GM21367 (cell line): ENCODE measurements at regions not wholly inside any gene's neighbourhood (a gene's known extent, or its start where the extent isn't known, plus 50 kb on each side); places are given as distances from the start of the nearest gene placed in this dataset.

Experiments used
- ATAC-seq: cut with Tn5 transposase; IDR thresholded peaks from one replicate; pipeline ENCODE4 v1.9.1; 2021; ENCODE audit not compliant: unreplicated experiment

- ATAC-seq: no peak
Measured at GRCh38 chr5:161235569-161235968, 311.0 kb downstream of the GABRB2 start.

DNA sequence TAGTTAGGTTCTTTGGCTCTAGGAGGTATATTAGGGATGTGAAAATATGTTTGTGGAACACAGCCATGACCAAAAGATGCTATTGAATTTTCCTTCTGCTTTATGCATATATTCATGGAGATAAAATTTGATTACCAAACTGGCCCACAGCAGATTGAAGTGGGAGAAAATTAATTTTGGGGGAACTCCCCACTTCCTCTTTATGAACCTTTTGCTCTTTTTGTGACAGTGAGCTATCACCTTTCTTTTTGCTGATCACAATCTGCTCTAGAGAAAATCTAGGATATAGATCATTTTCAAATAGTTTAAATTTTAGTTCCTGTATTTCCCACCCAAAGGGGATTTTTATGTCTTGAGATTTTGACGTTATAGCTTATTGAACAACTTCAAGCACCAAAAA is 313.0 kb downstream of the GABRB2 start:
- ATAC-seq: no peak

GRCh38 chr5:161230221-161230620 is 316.3 kb downstream of the GABRB2 start:
- ATAC-seq: no peak

DNA sequence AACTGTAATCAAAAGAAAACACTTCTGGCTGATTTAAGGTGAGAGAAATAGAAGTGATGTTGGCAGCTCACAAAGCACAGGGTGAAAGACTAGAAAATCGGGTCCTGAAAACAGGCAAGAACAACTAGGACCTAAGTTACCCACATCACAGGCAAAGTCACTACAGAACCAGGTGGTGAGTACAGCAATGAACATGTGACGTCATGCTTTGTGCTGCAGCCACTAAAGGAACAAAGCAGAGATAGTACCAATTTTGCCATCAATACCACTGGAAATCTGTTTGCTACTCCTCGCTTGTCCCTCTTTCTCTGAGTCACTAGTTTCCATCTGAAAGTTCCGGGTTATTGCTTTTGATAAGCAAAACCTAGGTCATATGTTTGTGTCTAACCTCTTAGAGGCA is 326.7 kb downstream of the GABRB2 start:
- ATAC-seq: no peak

DNA sequence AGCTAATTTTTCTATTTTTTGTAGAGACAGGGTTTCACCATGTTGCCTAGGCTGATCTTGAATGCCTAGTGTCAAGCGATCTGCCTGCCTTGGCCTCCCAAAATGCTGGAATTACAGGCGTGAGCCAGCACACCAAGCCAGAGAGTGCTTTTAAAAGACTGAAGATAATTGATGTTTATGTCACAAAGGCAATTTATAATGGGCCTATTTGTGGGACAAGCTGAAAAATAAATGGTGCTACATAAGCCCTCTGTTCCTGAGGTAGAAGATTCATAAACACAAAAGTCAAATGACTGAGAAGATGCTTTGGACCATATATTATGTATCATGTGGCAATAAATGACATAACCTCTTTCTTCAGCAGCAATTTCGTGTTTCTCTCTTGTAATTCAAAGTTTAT is 329.6 kb downstream of the GABRB2 start:
- ATAC-seq: no peak

DNA sequence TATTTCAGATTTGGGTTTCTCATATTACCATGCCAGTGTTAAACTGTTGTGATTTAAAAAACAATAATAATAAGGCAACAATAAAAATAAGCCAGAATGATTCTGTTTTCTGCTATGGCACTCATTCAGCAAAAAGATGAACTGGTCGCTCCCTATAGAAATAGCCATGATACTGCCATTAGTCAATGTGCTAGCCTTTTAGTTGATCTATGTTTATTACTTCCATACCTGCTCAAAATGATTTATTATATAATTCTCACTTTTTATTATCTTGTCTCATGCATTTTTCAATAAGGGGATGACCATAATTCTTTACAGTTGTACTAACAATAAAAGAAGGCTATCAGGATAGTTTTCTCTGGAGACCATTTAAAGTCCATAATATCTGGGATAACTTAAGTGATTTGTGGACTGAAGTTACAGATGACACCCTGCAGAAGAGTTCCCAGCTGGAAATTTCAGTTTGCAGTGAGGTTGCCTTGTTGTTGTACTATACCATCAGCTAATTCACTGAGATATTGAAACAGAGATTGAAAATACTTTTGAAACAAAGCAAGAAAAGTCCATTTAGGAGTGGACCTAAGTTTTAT is 334.3 kb downstream of the GABRB2 start:
- ATAC-seq: no peak

GRCh38 chr5:161201558-161201957 is 345.0 kb downstream of the GABRB2 start:
- no peak for ATAC-seq

- no peak for ATAC-seq
Measured at GRCh38 chr5:161190778-161191177, 338.8 kb upstream of the ATP10B start.

DNA sequence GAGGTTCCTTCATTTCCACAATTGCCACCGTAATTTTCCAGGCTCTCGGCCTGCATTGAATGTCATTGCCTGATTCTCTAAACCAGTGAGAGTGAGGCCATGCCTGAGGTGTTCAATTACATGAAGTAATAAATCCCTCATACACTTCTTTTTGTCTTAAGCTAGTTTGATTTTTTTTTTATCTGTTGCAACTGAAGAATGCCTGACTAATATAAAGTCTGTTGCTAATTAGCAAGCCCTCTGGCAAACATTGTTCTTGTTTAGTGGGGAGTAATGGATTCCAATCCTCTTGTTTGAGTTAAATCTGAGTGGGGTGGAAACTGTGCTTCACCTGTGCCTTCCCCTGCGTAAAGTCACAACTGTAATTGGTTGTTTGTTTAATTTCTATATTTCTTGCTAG is 338.1 kb upstream of the ATP10B start:
- ATAC-seq: no peak

DNA sequence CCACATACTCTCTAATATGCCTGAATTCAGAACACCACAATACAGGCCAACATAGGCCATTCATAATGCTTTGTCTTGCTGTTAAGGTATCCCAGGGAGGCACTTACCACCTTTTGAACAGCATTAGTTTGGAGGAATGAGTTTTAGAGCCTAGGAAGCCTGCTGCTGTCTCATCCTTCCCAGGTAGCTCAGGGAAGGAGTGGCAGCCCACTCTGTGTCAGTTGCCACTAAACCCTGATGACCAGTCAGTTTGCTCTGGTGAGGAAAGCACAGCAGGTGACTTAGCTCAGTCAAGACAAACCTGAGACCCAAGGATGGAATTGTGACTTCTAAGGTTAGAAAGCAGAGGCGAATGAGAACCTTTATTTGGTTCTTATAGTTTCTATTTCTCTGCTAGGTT is 337.4 kb upstream of the ATP10B start:
- no peak for ATAC-seq

GRCh38 chr5:161183559-161183958 is 331.5 kb upstream of the ATP10B start:
- no peak for ATAC-seq

DNA sequence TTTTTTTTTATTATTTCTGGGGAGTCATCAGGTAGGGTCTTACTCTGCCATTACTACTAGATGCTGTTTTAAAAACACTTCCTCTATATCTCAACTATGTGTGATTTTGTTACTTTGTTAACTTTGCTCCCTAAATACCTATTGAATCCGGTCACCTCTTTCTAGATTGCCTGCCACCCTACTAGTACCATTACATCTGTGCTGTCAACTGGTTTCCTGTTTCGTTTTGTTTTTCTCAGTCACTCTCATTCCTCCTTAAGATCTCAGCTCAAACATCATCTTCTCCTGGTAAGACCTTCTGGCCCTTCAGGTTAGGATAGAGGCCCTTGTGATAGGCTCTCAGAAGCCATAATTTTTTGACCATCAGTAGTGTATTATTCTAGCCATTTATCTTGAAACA is 324.2 kb upstream of the ATP10B start:
- no peak for ATAC-seq

DNA sequence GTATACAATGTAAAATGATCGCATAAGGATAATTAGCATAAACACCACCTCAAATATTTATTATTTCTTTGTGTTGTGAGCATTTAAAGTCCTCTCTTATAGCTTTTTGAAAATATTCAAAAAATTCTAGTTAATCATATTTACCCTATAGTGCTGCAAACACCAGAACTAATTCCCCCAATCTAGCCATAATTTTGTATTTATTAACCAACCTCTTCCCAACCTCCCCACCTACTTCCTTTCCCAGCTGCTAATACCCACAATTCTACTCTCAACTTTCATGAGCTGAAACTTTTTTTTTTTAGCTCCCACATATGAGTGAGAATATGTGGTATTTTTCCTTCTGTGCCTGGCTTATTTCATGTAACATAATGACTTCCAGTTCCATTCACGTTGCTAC is 317.8 kb upstream of the ATP10B start:
- ATAC-seq: no peak

GRCh38 chr5:161167016-161167767 is 315.2 kb upstream of the ATP10B start:
- ATAC-seq: no peak

DNA sequence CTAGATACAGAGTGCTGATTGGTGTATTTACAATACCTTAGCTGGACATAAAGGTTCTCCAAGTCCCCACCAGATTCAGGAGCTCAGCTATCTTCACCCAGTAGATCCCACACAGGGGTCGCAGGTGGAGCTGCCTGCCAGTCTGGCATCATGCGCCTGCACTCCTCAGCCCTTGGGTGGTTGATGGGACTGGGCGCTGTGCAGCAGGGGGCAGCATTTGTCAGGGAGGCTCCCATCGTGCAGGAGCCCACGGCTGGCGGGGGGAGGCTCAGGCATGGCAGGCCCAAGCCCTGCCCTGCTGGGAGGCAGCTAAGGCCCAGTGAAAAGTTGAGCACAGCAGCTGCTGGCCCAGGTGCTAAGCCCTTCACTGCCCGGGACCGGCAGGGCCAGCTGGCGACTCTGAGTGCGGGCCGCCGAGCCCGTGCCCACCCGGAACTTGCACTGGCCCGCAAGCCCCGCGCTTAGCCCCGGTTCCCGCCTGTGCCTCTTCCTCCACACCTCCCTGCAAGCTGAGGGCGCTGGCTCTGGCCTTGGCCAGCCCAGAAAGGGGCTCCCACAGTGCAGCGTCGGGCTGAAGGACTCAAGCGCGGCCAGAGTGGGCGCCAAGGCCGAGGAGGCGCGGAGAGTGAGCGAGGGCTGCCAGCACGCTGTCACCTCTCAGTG is 314.1 kb upstream of the ATP10B start:
- no peak for ATAC-seq

- no peak for ATAC-seq
Measured at GRCh38 chr5:161157925-161158324, 305.9 kb upstream of the ATP10B start.

DNA sequence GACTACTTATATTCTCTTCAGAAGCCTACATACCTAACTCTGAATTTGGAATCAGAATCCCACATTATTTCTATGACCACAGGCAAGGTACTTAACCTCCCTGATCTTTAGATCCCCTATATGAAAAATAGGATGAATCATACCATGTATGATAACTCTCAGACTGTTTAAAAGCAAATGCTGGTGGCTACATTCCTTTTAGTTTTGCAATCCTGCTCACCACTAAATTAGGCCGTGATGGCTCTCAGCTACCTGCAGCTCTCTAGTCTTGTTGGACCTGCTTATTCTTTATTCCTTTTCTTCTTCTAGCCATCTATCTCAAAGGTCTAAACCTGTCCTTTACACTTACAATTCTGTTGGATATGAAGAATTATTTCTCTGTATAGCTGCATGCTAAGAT is 303.4 kb upstream of the ATP10B start:
- no peak for ATAC-seq

DNA sequence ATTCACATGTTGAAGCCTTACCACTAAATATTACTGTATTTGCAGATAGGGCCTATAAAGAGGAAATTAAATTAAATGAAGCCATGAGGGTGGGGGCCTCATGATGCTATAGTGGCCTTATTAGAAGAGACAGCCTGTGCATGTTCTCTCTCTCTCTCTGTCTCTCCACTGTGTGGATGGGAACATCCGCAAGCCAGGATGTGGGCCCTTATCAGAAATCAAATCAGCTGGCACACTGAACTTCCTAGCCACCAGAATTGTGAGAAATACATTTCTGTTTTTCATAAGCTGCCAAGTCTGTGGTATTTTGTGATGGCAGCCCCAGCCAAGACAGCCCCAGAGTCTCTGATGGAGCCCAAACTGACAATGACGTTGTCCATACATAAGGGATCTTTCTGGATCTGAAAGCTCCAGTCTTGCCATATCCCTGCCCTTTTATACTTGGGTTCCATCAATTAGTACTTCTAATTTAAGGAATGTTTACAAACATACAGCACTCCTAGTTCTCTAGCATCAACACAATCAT is 300.5 kb upstream of the ATP10B start:
- no peak for ATAC-seq

DNA sequence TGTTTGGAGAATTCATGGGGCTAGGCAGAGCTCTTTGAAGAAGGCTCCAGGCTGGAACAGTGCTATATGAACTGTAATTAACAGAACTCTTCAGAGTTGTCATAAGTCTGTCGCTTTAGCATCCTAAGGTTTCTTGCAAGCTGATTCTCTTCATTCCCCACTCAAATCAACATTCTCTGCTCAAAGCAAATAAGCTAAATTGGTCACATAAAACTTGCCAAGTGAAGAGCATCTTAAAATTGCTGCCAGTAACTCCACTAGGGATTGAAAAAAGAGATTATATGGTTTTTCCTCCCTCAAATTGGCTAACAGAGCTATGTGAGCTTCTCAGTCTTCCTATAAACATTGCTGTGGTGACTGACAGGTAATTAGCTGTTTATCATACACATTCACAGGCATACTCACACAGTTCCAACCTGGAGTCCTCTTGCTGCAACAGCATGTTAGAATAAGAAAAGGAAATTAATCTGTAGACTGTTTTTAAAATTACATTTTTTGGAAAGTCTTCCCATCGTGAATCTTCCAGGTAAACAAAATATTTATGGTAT is 298.5 kb upstream of the ATP10B start:
- no peak for ATAC-seq

DNA sequence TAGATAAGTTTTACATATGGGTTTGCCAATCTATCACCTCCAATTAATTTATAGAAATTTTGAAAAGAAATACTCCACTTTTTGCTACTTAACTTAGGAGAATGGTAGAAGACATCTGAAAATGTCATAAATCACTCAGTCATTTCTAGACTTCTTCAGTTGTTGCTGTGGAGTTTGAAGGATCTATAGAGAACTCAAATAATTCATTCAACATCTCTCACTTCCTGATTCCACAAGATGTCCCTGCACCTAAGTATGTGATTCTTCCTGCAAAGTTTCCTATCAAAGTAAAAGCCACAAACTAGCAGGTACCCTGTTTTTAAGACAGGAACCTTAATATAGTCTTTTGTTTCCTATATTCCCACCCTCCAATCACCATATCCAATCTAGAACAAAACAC is 297.1 kb upstream of the ATP10B start:
- ATAC-seq: no peak

- no peak for ATAC-seq
Measured at GRCh38 chr5:161138751-161139455, 286.9 kb upstream of the ATP10B start.
